Stimulated activated CD4-positive, alpha-beta T cell treated with anti-CD3 and anti-CD28 coated beads, Interleukin-1b, Interleukin-23, amount 100 ng/mL, for 48 hours (primary cell): ENCODE measurements at regions not wholly inside any gene's neighbourhood (a gene's known extent, or its start where the extent isn't known, plus 50 kb on each side); places are given as distances from the start of the nearest gene placed in this dataset.

Experiments
- DNase-seq: peaks from one replicate; pipeline ENCODE4 v3.0.0-alpha.2; 2020

- no peak for DNase-seq
Observed at GRCh38 chr12:4223273-4223845, 50.2 kb upstream of the CCND2 start.

GRCh38 chr12:4221258-4221620 lies 52.3 kb upstream of the CCND2 start:
- DNase-seq = no peak

- DNase-seq = no peak
Observed at GRCh38 chr12:4220536-4221257, 52.9 kb upstream of the CCND2 start.

- DNase-seq = no peak
Observed at GRCh38 chr12:4217091-4217490, 56.5 kb upstream of the CCND2 start.

GRCh38 chr12:4216187-4216927 lies 57.2 kb upstream of the CCND2 start:
- no peak for DNase-seq

- peak; percentile 57 for DNase-seq
Observed at GRCh38 chr12:4215229-4216186, 58.1 kb upstream of the CCND2 start.

- DNase-seq = no peak
Observed at GRCh38 chr12:4214877-4215228, 58.7 kb upstream of the CCND2 start.

GRCh38 chr12:4213471-4213870 lies 60.1 kb upstream of the CCND2 start:
- DNase-seq = no peak

- DNase-seq = no peak
Observed at GRCh38 chr12:4212845-4213244, 60.7 kb upstream of the CCND2 start.

- no peak for DNase-seq
Observed at GRCh38 chr12:4211372-4211771, 62.2 kb upstream of the CCND2 start.

- DNase-seq = no peak
Observed at GRCh38 chr12:4210183-4210582, 63.4 kb upstream of the CCND2 start.

GRCh38 chr12:4206470-4206869 lies 67.1 kb upstream of the CCND2 start:
- no peak for DNase-seq

- DNase-seq = no peak
Observed at GRCh38 chr12:4203772-4204376, 69.7 kb upstream of the CCND2 start.

- DNase-seq = no peak
Observed at GRCh38 chr12:4202918-4203317, 70.6 kb upstream of the CCND2 start.

- DNase-seq = no peak
Observed at GRCh38 chr12:4202487-4202886, 71.1 kb upstream of the CCND2 start.

GRCh38 chr12:4201333-4202100 lies 72.0 kb upstream of the CCND2 start:
- DNase-seq = no peak

GRCh38 chr12:4197922-4198763 lies 75.4 kb upstream of the CCND2 start:
- no peak for DNase-seq

- DNase-seq = no peak
Observed at GRCh38 chr12:4196805-4197420, 76.6 kb upstream of the CCND2 start.

- DNase-seq = no peak
Observed at GRCh38 chr12:4194668-4195067, 78.9 kb upstream of the CCND2 start.

GRCh38 chr12:4193821-4194220 lies 79.7 kb upstream of the CCND2 start:
- DNase-seq = no peak

GRCh38 chr12:4191642-4192041 lies 81.9 kb upstream of the CCND2 start:
- DNase-seq = no peak
